Stimulated activated CD8-positive, alpha-beta memory T cell treated with anti-CD3 and anti-CD28 coated beads, Interleukin-15, amount 100 ng/mL, for 24 hours (primary cell): ENCODE measurements at regions not wholly inside any gene's neighbourhood (a gene's known extent, or its start where the extent isn't known, plus 50 kb on each side); places are given as distances from the start of the nearest gene placed in this dataset.

Experiments
- DNase-seq: peaks from one replicate; pipeline ENCODE4 v3.0.0-alpha.2; 2020; ENCODE audit warnings: low read depth

DNA sequence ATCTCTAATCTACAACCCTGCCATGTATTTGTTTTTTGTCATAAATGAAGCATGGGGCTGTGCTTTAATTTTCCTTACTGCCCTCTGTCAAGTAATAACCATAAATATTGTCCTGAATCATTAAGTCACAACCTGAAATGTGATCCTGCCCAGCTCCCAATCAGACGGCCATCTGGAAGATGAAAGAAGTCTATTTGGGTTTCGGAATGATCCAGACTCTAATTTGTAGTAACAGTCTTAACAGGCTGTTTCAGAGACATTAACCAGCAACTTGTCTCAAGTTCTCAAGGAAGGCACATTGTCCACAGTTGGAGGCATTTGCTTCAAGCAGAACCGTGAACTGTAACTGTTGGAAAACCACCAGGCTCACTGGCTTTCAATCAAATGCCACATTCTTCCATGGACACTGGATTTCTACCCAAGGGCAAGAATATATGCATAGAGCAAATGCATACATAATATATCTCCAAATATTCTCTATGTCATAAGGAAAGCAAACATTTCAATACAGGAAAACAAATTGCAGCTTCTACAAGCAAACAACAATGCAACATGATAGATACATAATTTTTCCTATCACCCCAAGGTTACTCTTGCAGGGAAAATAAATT is 405.2 kb upstream of the NPVF start:
- no peak for DNase-seq

DNA sequence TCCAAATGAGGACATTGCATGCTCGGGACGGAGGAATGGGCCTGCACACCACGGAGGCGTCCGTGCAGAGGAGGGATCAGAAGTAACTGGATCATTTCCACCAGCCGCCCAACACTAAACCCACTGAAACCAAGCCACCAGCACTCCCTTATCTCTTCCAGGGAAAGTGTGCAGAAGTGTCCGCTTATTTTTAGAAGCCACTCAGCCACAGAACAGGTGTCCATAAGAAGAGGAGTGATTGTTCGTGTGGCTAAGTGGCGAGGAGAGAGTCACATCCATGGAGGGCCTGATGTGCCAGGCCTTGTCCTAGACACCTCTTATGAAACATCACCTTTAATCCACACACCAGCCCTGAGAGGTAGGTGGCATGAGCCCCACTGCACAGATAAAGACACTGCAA is 407.9 kb upstream of the NPVF start:
- DNase-seq = no peak

DNA sequence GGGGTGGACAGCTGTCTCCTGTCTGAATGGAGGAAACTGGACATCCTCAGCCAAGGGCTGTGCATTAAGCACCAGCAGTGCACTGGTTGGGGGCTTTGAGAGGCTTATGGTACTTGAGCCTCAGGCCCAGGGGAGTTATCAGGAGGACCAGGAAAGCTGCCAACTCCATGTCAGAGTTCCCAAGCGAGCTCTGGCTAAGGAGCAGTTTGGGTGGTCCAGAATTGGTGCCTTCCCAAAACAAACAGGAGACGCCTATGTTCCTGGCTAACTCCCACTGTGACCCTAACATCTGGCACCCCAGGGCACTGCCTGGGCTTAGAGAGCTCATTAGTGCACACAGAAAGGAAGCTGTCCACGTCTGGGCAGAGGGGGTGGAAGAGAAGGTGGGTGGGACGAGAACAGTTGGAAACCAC is 408.6 kb upstream of the NPVF start:
- DNase-seq = no peak

DNA sequence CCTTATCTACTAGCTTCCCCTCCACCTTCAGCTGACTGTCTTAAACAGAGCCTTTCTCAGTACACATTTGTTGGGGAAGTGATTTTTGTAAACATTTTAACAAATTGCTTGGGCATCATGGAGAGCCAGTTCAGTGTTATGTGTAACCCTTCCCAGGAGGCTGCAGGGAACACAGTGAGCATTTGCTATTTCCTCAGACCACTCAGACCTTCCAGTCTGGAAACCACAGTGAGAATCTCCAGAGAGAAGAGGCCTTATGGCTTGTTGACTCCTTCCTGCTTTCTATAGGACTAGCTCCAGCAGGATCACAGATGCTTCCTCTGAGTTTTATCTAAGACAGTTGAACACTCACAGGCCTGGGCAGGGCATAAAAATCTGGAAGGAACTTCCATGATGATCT is 409.8 kb upstream of the NPVF start:
- DNase-seq = no peak

DNA sequence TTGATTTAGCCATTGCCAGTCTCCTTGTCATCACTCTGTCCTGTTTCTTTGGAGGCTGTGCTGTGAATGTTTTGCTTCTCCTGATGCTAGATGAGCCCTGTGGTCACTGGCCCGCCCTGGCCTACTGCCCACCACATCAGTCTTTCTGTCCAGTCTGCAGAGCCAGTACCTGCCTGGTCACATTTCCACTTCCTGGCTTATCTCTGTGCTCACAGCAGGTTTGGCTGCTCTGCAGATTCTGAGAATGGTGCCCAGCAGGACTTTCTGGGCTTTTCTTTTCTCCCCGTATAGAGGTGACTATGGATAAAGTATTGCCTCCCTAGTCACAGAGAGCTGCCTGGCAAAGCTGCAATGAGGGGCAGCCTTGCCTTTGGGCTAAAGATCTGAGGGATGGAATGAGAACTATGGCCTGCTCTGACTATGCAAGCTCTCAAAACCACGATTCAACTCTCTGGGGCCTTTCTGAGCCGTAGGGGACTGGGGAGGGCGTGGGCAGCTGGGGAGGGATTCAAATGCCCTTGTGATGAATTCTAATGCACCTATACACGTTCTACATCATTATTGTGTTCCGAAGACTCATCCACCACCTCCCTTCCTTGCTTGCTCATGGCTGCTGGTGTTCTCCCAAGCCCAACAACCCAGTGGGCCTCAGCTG is 410.4 kb upstream of the NPVF start:
- no peak for DNase-seq

DNA sequence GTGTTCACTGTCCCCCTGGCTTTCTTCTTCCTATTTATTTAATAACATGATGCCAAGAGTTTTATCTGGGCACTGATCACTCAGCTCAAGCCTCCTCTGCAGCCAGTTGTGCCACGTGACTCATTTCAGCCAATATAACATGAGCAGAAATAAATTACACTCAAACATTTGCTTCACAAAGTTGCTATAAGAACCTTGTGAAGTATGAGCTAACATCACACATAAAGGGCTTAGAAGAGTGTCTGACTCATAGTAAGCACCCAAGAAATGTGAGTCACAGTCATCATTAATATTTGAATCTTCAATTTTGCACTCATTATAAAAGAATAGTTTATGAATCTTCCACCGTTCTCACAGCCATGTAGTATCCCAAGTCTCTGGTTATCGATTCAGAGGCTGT is 414.6 kb upstream of the NPVF start:
- DNase-seq = no peak

DNA sequence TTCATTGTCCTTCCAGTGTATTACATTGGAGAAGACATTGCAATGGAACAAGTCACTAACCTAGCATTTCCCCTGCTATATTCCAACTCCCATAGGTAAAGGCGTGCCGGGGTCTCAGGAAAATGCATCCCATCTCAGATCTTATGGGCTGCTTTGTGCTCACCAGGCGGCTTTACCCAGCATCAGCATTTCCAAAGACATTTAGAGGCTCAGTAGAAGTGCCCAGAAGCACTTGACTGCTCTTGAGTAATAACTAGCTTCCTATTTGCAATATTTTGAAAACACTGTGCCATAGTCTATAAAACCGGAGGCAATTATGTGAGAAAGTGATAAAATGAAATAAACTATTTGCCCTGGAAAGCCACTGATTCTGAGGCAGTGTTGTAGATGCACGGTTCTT is 415.0 kb upstream of the NPVF start:
- no peak for DNase-seq

DNA sequence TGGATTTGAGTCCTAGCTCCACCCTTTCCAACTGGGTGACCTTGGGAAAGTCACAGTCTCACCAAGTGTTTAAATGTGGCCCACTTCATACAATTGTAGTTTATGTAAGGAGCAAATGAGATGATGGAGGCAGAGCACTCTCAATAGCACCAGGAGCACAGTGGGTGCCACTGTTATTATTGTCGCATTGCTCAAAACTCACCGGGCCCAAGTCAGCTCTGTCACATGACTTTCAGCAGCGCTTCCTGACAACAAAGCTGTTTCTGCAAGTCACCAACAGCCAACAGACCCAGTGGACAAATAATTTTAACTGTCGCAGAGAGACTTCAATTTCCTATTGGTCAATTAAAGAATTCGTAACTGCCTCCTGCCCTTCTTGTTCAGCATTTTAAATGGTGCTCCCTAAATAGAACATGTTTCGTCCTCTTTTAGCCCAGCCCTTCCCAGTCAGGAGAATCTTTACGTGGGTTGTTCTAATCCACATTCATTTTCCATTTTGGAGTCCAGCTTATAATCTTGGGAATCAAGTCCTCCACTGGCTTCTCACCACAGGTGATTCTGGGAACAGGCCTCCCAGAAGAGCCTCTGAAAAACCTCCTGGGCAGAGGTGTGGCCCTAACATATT is 415.6 kb upstream of the NPVF start:
- DNase-seq = no peak

DNA sequence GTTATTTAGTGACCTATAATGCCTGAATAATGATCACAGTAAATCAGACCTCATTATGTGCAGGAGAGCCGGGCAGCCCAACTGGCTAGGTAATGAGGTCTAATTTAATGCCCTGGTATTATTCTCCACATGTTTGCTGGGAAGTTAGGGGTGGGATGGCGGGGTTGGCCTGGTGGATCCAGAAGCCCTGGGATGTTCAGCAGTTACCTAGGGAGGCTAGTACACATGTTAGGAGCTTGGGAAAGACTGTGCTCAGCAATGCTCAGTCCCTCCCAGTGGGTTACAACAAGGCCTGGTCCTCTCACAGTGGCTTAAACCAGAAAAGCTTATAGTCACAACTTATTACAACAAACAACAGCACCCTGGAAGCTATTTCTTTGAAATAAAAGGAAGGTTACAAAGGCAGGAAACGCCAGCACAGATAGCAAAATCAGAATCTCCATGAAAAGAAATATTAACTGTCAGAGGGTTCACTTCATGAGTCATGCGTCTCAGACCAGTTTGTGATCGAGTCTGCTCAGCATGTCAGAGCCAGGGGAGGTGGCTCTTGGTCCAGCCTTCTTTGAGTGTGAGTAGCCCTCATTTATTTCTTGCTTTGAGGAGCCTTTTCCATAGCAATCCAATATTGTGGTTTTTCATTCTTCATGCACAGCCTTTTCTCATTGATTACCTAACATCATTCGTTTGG is 418.6 kb upstream of the NPVF start:
- DNase-seq = no peak

DNA sequence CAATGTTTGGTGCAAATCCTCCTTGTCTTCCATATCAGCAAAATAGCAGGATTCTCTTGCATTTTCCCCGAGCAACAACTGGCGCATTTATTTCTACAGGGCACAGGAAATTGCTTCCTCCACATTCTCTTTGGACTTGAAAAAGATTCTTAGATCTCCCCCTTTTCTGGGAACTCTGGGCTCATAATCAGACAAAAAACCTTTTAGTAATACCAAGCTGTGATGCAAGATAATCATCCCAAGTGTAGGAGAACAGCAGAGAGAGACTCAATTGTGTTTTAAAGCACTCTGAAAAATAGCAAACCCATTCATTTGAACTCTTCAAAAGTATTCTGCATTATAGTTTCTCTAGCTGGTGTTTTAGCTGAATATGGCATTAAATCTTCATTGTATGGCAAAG is 419.6 kb upstream of the NPVF start:
- DNase-seq = no peak

DNA sequence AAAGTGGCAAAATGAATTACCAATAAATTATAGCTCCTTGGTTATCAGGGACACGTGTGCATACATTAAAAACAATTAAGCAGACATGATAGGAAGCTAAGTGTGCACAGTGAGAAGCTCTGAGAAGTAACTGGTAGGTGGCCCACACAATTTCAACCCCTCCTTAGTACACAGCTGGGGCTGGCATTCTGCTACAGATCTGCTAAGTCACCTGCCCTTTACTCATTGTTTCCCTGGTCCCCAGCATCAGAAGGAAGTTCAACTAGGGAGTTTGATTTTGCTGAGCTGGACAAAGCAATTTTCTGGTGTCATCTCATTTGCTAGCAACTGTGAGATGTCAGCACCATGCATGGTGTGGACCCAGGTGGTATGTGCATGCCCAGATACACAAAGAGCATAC is 424.1 kb upstream of the NPVF start:
- DNase-seq = no peak

DNA sequence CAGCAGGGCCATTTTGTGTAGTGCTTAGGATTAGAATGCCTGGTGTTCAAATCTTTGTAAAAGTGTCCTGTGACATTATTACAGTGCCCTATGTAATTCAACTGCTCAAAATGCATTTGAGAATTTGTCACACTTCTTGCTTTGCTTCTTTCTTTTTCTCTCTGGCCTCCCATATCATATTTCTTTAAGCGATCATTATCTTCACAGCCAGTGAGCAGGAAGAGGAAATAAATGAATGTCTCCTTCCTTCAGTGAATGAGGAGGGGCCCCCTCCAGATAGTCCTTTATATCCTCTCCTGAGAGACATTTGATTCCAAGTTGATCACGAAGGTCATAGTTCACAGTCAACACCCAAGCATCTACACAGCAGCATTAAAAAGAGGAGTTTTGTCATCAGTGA is 425.1 kb upstream of the NPVF start:
- DNase-seq = no peak

DNA sequence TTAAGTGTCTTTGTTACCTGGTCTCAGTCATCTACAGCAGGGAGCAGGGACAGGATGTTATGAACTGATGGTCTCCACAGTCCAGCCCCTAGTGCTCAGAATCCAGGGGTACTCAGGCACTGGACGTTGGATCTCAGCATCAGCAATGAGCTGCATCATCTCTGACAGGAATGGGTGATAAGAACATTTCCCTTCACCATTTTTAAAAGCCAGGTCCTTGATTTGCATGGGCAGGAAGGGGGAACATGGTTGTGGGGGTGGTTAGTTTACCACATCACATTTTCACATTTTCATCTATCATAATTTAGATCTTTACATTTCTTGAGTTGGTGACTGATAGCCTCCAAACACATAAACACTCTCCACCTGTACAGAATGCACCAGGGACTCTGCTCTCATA is 427.8 kb upstream of the NPVF start:
- no peak for DNase-seq

DNA sequence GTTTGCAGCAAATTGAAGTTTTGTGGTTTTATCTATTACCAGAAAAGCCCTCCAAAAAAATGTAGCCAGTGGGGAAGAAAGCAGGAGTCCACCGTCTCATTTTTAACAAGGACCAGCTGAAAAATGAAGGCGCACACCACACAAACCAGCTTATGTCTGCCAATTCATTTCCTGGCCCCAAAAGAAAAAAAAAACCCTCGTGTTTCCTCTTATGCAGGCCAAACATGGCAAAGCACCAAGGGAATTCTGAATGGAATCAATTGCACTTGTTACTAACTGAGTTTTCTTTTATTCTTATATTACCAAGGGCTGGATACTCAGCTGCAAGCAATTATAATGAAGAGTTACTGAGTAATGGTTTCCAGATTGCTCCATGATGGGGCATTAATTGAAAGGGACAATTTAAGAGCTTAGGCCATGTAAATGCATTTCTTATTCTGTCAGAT is 428.3 kb upstream of the NPVF start:
- DNase-seq = no peak

DNA sequence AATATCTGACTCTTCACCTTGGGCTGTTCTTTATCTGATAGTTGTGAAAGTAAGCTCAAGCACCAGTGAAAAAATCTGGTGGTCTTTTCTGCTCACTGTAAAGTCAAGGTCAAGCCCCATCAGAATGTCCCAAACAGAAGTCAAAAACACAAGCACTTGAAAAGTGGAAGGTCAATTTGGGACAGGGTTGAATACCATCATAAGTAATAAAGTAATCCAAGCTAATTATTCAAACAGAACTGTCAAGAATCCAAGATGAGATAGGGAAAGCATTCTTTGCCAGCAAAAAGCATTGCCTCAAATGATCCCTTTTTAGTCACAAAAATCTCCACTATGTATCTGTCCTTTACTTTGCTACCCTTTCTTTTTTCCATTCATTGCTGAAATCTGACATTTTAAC is 430.1 kb upstream of the NPVF start:
- DNase-seq = no peak

DNA sequence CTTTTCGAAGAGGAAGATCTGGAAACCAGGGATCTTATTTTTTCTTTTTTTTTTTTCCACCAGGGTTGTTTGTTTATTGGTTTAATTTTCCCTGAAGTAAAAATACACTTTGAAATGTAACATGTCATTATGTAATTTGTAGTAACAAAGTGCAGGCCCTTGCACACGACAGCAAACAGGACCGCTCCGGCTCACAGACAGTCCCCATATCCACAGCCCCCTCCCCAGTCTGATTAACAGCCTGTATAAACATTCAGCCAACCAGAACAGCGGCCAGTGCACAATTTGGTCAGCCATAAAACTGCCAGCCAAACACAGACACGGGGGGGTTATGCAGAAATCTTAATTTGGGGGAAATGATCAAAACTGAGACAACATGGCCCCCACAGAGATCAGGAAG is 431.6 kb upstream of the NPVF start:
- no peak for DNase-seq

DNA sequence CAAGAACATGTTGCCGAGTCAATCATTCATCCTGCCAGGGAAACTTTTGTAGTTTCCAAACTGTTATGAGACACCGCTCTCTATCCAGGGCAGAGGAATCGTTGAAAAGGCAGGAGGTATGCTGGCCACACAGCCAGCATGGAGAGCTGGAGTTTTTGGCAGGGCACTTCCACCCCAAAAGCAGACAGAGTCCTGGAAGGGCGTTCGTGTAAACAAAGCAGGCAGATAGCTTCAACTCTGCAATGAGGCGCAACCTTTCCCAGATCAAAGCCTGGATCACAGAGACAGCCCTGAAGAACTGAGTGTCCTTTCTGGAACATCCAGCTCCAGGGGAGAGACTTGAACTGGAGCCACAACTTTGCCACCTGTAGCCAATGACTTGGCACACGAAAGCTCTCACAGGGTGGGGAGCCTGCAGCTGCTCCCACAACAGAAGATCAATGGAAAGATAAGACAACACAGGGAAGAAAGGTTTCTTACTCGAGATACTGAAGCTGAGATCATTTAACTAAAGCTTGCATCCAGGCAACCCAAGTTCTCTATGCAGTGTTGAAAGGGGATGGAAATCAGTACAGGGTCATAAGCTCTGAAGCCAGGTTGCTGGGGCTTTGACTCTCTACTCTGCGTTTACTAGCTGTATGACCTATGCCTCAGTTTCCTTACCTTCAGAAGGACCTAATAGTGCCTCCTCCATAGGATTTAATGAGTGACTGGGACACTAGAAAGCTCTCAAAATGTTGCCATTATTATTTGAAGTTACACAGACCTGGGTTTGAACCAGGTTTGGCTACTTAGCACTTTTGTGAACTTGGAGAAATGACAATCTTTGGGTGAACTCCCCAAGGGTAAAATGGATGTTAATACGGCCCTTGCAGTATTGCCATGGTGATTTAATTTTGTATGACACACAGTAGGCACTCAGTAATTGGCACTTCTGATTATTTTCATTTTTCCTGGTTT is 434.8 kb upstream of the NPVF start:
- DNase-seq = no peak

DNA sequence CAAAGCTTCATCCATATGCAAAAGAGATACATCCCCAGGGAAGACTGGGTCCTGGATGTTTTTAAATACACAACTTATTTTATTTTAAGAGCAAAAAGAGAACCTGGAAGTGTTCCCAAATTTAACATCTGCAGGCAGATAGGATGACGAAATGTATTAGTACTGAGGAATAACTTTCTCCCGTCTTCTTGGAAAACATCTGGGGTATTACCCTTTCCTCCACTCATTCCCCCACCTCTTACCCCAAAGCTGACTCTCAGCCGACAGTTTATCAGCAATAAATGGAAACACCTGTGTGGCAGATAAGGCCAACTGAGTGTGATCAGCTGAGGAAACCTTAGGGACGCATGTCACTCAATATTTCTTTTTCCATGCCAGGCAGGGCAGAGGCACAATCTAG is 435.6 kb upstream of the NPVF start:
- DNase-seq = no peak

DNA sequence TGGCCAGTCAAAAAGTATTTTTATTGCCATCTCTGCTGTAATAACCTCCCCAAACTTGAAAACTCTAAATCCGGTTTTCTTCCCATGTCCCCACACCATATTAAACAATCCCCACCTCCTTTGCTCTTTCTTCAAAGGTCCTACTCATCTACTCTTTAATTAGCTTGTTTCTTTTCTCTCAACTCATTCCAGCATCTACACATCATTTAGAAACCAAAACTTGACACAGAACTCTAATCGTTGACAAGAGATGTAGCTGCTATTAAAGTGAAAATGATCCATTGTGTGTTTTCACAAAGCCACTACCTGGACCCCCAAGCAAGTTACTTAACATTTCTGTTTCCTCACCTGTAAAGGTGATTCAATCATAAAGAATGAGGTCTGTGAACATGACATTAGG is 436.3 kb upstream of the NPVF start:
- no peak for DNase-seq

DNA sequence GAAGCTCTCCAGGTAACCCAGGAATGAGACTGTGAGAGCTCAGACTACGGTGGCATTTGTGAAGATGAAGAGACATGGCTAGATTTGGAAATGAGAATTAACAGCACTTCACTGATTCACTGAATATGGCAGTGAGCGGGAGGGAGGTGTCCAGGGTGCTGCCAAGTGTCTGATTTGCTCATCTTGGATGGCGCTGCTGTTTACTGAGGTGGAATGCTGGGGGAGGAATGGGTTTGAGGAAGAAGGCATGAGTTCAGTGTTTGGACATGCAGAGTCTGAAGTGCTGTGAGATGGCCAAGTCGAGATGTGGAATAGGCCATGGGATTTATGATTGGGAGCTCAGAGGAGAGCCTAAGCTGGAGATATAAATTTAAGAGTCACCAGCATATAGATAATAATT is 437.1 kb upstream of the NPVF start:
- no peak for DNase-seq

DNA sequence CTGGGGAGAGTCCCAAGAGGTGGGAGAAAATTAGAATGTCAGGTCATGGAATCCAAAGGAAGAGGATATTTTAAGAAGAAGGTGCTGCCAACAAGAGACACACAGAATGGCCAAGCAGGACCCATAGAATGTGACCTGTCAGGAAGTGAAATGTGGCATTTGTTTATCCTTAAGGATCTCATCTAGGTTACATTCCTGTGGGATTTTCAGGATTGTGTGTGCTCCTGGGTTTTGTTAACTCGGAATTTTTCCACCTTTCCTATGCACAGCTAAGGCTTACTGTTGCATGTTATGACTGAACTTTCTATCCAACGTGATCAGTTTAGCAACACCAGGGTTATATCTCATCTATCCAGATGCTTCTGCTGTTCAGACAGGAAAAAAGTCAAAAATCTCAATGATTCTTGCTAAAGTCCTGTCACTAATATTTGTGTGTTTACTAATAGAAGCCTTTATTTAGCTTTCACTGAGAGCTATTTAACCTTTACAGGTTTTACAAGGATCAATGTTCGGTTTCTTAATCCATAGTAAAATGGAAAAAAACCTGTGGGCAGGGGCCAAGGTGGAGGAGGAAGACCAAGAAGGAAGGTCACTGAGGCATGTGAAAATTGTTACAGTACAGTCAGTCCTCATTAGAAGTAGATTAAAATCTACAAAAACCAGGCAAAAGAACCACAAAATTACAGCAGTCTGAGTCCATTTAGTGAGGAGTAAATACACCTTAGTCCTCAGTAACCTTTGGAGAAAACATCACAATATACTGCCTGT is 437.8 kb upstream of the NPVF start:
- DNase-seq = no peak
